GM23338 (cell line): ENCODE measurements at regions not wholly inside any gene's neighbourhood (a gene's known extent, or its start where the extent isn't known, plus 50 kb on each side); places are given as distances from the start of the nearest gene placed in this dataset.

ENCODE experiments used
- ATAC-seq: fragments of 200-7000 bp; cut with Tn5 transposase; 3 replicates; pipeline ENCODE4 v1.9.1; 2020
- DNase-seq: peaks from one replicate; pipeline ENCODE4 v3.0.0-alpha.2; 2015; ENCODE audit warnings: low spot score
- H2AFZ ChIP-seq: fragments of 200-600 bp; sonication (generic); 2 replicates; pipeline ENCODE4 v1.8.0; 2016; ENCODE audit warnings: antibody characterized with exemption, mild to moderate bottlenecking, moderate library complexity
- H3F3A ChIP-seq: fragments of 200-600 bp; sonication (generic); replicated peaks from 2 replicates; pipeline ENCODE4 v1.8.0; 2017; ENCODE audit warnings: antibody characterized with exemption, mixed run types, low read depth
- H3K27ac ChIP-seq: fragments of 200-600 bp; sonication (generic); 2 replicates; pipeline ENCODE4 v1.6.1; 2016; ENCODE audit warnings: low read depth
- H3K27me3 ChIP-seq: fragments of 200-600 bp; sonication (generic); 2 replicates; pipeline ENCODE4 v1.8.0; 2016; ENCODE audit warnings: mild to moderate bottlenecking, mixed run types, moderate library complexity; ENCODE audit not compliant: insufficient read depth
- H3K36me3 ChIP-seq: fragments of 200-600 bp; sonication (generic); 2 replicates; pipeline ENCODE4 v1.8.0; 2016; ENCODE audit warnings: mild to moderate bottlenecking; ENCODE audit not compliant: insufficient read depth
- H3K4me1 ChIP-seq: fragments of 200-600 bp; sonication (generic); 2 replicates; pipeline ENCODE4 v1.8.0; 2016; ENCODE audit warnings: mild to moderate bottlenecking, moderate library complexity; ENCODE audit not compliant: insufficient read depth
- H3K4me2 ChIP-seq: fragments of 200-600 bp; sonication (generic); 2 replicates; pipeline ENCODE4 v1.7.1; 2017; ENCODE audit warnings: mixed run types
- H3K4me3 ChIP-seq: fragments of 200-600 bp; sonication (generic); 2 replicates; pipeline ENCODE4 v1.6.1; 2016; ENCODE audit warnings: mixed run types
- H3K79me2 ChIP-seq: fragments of 200-600 bp; sonication (generic); replicated peaks from 2 replicates; pipeline ENCODE4 v1.8.0; 2017; ENCODE audit warnings: mild to moderate bottlenecking; ENCODE audit not compliant: insufficient read depth
- H3K9me2 ChIP-seq: fragments of 200-600 bp; sonication (generic); 2 replicates; pipeline ENCODE4 v1.8.0; 2017; ENCODE audit not compliant: insufficient read depth
- H4K20me1 ChIP-seq: fragments of 200-600 bp; sonication (generic); replicated peaks from 2 replicates; pipeline ENCODE4 v1.8.0; 2017; ENCODE audit warnings: mild to moderate bottlenecking; ENCODE audit not compliant: insufficient read depth
- H3K27ac Mint-ChIP-seq: 2 replicates; pipeline ENCODE4 v1.8.0; 2020; ENCODE audit warnings: inconsistent platforms, mild to moderate bottlenecking, moderate library complexity, mixed read lengths
- H3K27me3 Mint-ChIP-seq: 3 replicates; pipeline ENCODE4 v1.8.0; 2022; ENCODE audit warnings: low read depth, mild to moderate bottlenecking, moderate library complexity, mixed read lengths, inconsistent platforms; ENCODE audit not compliant: insufficient read depth, poor library complexity
- H3K36me3 Mint-ChIP-seq: 3 replicates; pipeline ENCODE4 v1.8.0; 2021; ENCODE audit warnings: low read depth, mild to moderate bottlenecking, inconsistent platforms, moderate library complexity, mixed read lengths
- H3K4me1 Mint-ChIP-seq: 3 replicates; pipeline ENCODE4 v1.8.0; 2020; ENCODE audit warnings: mild to moderate bottlenecking, inconsistent platforms, mixed read lengths
- H3K4me3 Mint-ChIP-seq: 3 replicates; pipeline ENCODE4 v1.8.0; 2021; ENCODE audit warnings: moderate library complexity, mild to moderate bottlenecking, inconsistent platforms, mixed read lengths
- H3K9me3 Mint-ChIP-seq: 3 replicates; pipeline ENCODE4 v1.8.0; 2020; ENCODE audit warnings: moderate library complexity, mild to moderate bottlenecking, inconsistent platforms, mixed read lengths
- CREB1 ChIP-seq: fragments of 250-450 bp; sonication (Bioruptor Pico); IDR thresholded peaks from 2 replicates; pipeline ENCODE4 v1.5.0; 2020; ENCODE audit warnings: low read depth, mild to moderate bottlenecking, moderate library complexity
- EZH2 ChIP-seq: fragments of 200-600 bp; sonication (generic); IDR thresholded peaks from one replicate; pipeline ENCODE4 v1.8.0; 2017; ENCODE audit warnings: antibody characterized with exemption, mild to moderate bottlenecking, low read depth; ENCODE audit not compliant: unreplicated experiment
- EZH2phosphoT487 ChIP-seq: fragments of 200-600 bp; sonication (generic); IDR thresholded peaks from one replicate; pipeline ENCODE4 v1.8.1; 2018; ENCODE audit warnings: antibody characterized with exemption; ENCODE audit not compliant: unreplicated experiment
- NANOG ChIP-seq: IDR thresholded peaks from 2 replicates; pipeline ENCODE4 v1.6.1; 2016; ENCODE audit warnings: antibody characterized with exemption, borderline replicate concordance
- STAT1 ChIP-seq: IDR thresholded peaks from one replicate; pipeline ENCODE4 v1.6.1; 2016; ENCODE audit warnings: antibody characterized with exemption; ENCODE audit not compliant: unreplicated experiment
- ZNF114 ChIP-seq: fragments of 250-450 bp; sonication (Bioruptor Pico); IDR thresholded peaks from 2 replicates; pipeline ENCODE4 v1.5.0; 2020; ENCODE audit warnings: mild to moderate bottlenecking, moderate library complexity
- ZNF331 ChIP-seq: fragments of 250-450 bp; sonication (Bioruptor Pico); IDR thresholded peaks from 2 replicates; pipeline ENCODE4 v1.5.0; 2020; ENCODE audit warnings: low read depth, mild to moderate bottlenecking, moderate library complexity
- TF ChIP-seq, protein P1 (sequence below): fragments of 250-450 bp; sonication (Bioruptor Pico); IDR thresholded peaks from 2 replicates; pipeline ENCODE4 v1.5.0; 2020; ENCODE audit warnings: mild to moderate bottlenecking, moderate library complexity
- TF ChIP-seq, protein P2 (sequence below): IDR thresholded peaks from one replicate; pipeline ENCODE4 v1.6.1; 2018; ENCODE audit warnings: antibody characterized with exemption; ENCODE audit not compliant: unreplicated experiment
- TF ChIP-seq, protein P3 (sequence below), 2 experiments: fragments of 200-600 bp in 1 of 2; sonication (generic) in 1 of 2; conservative IDR thresholded peaks; 2 replicates each; pipeline versions ENCODE4 v1.5.1 to v1.6.1; 2016 to 2017; ENCODE audit warnings: antibody characterized with exemption in 2 of 2, low read depth in 2 of 2, mild to moderate bottlenecking in 2 of 2, moderate library complexity in 1 of 2
- TF ChIP-seq, protein P4 (sequence below): IDR thresholded peaks from 2 replicates; pipeline ENCODE4 v1.6.1; 2016; ENCODE audit warnings: antibody characterized with exemption

DNA sequence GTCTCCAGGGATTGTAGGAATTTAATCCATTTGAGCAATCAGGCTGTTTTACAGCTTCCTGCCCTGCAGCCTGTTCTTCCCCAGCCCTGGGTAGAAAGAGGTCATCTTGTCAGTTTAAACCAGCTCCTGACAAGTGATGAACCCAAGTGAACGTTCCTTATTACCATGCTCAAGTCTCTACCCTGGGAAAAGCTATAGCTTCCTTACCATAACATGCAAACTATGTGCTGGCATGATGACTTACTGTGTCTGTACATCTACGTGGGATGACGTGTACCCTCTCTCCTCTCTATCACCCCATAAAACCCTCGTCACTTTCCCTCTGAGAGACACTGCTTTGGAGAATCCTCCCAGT, 452.2 kb downstream of the XYLT1 start (continued):
- TF ChIP-seq, protein P1, sequence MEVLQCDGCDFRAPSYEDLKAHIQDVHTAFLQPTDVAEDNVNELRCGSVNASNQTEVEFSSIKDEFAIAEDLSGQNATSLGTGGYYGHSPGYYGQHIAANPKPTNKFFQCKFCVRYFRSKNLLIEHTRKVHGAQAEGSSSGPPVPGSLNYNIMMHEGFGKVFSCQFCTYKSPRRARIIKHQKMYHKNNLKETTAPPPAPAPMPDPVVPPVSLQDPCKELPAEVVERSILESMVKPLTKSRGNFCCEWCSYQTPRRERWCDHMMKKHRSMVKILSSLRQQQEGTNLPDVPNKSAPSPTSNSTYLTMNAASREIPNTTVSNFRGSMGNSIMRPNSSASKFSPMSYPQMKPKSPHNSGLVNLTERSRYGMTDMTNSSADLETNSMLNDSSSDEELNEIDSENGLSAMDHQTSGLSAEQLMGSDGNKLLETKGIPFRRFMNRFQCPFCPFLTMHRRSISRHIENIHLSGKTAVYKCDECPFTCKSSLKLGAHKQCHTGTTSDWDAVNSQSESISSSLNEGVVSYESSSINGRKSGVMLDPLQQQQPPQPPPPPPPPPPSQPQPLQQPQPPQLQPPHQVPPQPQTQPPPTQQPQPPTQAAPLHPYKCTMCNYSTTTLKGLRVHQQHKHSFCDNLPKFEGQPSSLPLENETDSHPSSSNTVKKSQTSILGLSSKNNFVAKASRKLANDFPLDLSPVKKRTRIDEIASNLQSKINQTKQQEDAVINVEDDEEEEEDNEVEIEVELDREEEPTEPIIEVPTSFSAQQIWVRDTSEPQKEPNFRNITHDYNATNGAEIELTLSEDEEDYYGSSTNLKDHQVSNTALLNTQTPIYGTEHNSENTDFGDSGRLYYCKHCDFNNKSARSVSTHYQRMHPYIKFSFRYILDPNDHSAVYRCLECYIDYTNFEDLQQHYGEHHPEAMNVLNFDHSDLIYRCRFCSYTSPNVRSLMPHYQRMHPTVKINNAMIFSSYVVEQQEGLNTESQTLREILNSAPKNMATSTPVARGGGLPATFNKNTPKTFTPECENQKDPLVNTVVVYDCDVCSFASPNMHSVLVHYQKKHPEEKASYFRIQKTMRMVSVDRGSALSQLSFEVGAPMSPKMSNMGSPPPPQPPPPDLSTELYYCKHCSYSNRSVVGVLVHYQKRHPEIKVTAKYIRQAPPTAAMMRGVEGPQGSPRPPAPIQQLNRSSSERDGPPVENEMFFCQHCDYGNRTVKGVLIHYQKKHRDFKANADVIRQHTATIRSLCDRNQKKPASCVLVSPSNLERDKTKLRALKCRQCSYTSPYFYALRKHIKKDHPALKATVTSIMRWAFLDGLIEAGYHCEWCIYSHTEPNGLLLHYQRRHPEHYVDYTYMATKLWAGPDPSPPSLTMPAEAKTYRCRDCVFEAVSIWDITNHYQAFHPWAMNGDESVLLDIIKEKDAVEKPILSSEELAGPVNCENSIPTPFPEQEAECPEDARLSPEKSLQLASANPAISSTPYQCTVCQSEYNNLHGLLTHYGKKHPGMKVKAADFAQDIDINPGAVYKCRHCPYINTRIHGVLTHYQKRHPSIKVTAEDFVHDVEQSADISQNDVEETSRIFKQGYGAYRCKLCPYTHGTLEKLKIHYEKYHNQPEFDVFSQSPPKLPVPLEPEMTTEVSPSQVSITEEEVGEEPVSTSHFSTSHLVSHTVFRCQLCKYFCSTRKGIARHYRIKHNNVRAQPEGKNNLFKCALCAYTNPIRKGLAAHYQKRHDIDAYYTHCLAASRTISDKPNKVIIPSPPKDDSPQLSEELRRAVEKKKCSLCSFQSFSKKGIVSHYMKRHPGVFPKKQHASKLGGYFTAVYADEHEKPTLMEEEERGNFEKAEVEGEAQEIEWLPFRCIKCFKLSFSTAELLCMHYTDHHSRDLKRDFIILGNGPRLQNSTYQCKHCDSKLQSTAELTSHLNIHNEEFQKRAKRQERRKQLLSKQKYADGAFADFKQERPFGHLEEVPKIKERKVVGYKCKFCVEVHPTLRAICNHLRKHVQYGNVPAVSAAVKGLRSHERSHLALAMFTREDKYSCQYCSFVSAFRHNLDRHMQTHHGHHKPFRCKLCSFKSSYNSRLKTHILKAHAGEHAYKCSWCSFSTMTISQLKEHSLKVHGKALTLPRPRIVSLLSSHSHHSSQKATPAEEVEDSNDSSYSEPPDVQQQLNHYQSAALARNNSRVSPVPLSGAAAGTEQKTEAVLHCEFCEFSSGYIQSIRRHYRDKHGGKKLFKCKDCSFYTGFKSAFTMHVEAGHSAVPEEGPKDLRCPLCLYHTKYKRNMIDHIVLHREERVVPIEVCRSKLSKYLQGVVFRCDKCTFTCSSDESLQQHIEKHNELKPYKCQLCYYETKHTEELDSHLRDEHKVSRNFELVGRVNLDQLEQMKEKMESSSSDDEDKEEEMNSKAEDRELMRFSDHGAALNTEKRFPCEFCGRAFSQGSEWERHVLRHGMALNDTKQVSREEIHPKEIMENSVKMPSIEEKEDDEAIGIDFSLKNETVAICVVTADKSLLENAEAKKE (CRISPR knock-in tag) = no peak
- TF ChIP-seq NANOG = no peak
- no peak for TF ChIP-seq EZH2
- TF ChIP-seq ZNF331 (CRISPR knock-in tag) = no peak
- TF ChIP-seq ZNF114 = no peak
- TF ChIP-seq STAT1 = no peak

DNA sequence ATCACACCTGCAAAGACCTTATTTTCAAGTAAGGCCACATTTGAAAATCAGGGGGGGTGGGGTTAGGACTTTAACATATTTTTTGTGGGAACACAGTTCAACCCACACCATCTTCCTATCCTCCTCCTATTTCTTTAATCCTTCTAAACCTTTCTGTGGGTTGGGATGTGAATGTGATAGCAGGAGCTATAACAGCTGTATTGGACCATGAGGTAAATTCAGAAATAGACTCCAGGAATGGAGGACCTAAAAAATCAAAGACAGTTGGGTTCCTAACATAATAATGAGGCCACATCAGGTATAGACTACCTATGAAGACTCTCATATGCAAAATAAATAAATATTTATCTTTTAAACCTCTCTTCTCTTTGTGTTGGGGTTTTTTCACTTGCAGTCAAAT, 451.4 kb downstream of the XYLT1 start:
- Histone ChIP-seq H3K9me2 (no peaks in the 10 kb centered on the region), H3K4me3 (no peak overlapping the region), H3K4me1 (no peaks in the 10 kb centered on the region), H3K4me2 (no peak overlapping the region), H3K27ac (no peak overlapping the region), H2AFZ (no peak overlapping the region), H3K36me3 (no peaks in the 10 kb centered on the region), H3K79me2 (no peaks in the 10 kb centered on the region), H4K20me1 (no peaks in the 10 kb centered on the region), H3F3A (no peaks in the 10 kb centered on the region), H3K27me3 (no peaks in the 10 kb centered on the region)
- peaks cover 5% of the 10 kb centered on the region; the same call in 2 of the 3 replicates for H3K4me1 Mint-ChIP-seq
- no peaks in the 10 kb centered on the region for H3K36me3 Mint-ChIP-seq
- no peak overlapping the region for H3K27ac Mint-ChIP-seq
- no peaks in the 10 kb centered on the region; the same call in 2 of the 3 replicates for H3K9me3 Mint-ChIP-seq
- ATAC-seq (no peak), DNase-seq (no peak)
- no peak overlapping the region for H3K4me3 Mint-ChIP-seq
- no peaks in the 10 kb centered on the region for H3K27me3 Mint-ChIP-seq
- no peak for TF ChIP-seq EZH2phosphoT487
- TF ChIP-seq CREB1 (CRISPR knock-in tag) = no peak
- TF ChIP-seq, protein P2, sequence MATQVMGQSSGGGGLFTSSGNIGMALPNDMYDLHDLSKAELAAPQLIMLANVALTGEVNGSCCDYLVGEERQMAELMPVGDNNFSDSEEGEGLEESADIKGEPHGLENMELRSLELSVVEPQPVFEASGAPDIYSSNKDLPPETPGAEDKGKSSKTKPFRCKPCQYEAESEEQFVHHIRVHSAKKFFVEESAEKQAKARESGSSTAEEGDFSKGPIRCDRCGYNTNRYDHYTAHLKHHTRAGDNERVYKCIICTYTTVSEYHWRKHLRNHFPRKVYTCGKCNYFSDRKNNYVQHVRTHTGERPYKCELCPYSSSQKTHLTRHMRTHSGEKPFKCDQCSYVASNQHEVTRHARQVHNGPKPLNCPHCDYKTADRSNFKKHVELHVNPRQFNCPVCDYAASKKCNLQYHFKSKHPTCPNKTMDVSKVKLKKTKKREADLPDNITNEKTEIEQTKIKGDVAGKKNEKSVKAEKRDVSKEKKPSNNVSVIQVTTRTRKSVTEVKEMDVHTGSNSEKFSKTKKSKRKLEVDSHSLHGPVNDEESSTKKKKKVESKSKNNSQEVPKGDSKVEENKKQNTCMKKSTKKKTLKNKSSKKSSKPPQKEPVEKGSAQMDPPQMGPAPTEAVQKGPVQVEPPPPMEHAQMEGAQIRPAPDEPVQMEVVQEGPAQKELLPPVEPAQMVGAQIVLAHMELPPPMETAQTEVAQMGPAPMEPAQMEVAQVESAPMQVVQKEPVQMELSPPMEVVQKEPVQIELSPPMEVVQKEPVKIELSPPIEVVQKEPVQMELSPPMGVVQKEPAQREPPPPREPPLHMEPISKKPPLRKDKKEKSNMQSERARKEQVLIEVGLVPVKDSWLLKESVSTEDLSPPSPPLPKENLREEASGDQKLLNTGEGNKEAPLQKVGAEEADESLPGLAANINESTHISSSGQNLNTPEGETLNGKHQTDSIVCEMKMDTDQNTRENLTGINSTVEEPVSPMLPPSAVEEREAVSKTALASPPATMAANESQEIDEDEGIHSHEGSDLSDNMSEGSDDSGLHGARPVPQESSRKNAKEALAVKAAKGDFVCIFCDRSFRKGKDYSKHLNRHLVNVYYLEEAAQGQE = no peak
- TF ChIP-seq, protein P3, sequence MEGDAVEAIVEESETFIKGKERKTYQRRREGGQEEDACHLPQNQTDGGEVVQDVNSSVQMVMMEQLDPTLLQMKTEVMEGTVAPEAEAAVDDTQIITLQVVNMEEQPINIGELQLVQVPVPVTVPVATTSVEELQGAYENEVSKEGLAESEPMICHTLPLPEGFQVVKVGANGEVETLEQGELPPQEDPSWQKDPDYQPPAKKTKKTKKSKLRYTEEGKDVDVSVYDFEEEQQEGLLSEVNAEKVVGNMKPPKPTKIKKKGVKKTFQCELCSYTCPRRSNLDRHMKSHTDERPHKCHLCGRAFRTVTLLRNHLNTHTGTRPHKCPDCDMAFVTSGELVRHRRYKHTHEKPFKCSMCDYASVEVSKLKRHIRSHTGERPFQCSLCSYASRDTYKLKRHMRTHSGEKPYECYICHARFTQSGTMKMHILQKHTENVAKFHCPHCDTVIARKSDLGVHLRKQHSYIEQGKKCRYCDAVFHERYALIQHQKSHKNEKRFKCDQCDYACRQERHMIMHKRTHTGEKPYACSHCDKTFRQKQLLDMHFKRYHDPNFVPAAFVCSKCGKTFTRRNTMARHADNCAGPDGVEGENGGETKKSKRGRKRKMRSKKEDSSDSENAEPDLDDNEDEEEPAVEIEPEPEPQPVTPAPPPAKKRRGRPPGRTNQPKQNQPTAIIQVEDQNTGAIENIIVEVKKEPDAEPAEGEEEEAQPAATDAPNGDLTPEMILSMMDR (conservative IDR thresholded peaks at IDR 0.05; ENCODE audit: low read depth in 2 of 2) = no peak
- TF ChIP-seq, protein P4, sequence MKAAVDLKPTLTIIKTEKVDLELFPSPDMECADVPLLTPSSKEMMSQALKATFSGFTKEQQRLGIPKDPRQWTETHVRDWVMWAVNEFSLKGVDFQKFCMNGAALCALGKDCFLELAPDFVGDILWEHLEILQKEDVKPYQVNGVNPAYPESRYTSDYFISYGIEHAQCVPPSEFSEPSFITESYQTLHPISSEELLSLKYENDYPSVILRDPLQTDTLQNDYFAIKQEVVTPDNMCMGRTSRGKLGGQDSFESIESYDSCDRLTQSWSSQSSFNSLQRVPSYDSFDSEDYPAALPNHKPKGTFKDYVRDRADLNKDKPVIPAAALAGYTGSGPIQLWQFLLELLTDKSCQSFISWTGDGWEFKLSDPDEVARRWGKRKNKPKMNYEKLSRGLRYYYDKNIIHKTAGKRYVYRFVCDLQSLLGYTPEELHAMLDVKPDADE = no peak
